ENCODE measurements at regions not wholly inside any gene's neighbourhood (a gene's known extent, or its start where the extent isn't known, plus 50 kb on each side); places are given as distances from the start of the nearest gene placed in this dataset.
"Not testable (repeated sequence)": the region's sequence is repeated elsewhere in the genome, so short reads cannot be mapped to it uniquely, and the experiment has no call there.

- H3K9me3 ChIP-seq (replicated peaks; ENCODE audit: insufficient read depth, low read length) = no peaks in the 10 kb centered on the region
- H3K4me1 ChIP-seq (ENCODE audit: low read length) = no peaks in the 10 kb centered on the region
- no peak overlapping the region for H3K4me2 ChIP-seq (ENCODE audit: low read depth, low read length)
- H3K9ac ChIP-seq (ENCODE audit: low read length) = no peak overlapping the region
- H4K20me1 ChIP-seq (ENCODE audit: insufficient read depth, low read length) = no peaks in the 10 kb centered on the region
- H3K27me3 ChIP-seq (replicated peaks; ENCODE audit: insufficient read depth, low read length) = no peaks in the 10 kb centered on the region
- no peak overlapping the region for H3K4me3 ChIP-seq (ENCODE audit: low read length)
- no peak overlapping the region for H3K27ac ChIP-seq (ENCODE audit: low read length)
- H2AFZ ChIP-seq (ENCODE audit: low read length) = no peak overlapping the region
- no peak for TF ChIP-seq CTCF (IDR thresholded peaks at IDR 0.05; ENCODE audit: low read length)
- no peak for TF ChIP-seq EZH2 (optimal IDR thresholded peaks at IDR 0.05; ENCODE audit: low read depth, low read length)
- TF ChIP-seq EZH2phosphoT487 (IDR thresholded peaks at IDR 0.05; ENCODE audit: low read length) = no peak
- H3K79me2 ChIP-seq (ENCODE audit: low read length) = no peaks in the 10 kb centered on the region
- H3F3A ChIP-seq (ENCODE audit: insufficient read depth, low read length) = no peaks in the 10 kb centered on the region
- H3K9me2 ChIP-seq (replicated peaks; ENCODE audit: insufficient read depth, low read length) = no peaks in the 10 kb centered on the region
- H3K36me3 ChIP-seq (replicated peaks; ENCODE audit: insufficient read depth, low read length) = no peaks in the 10 kb centered on the region
- DNase-seq = no peak
Measured at GRCh38 chr4:112036886-112037285, 108.4 kb upstream of the FAM241A start.

- no peaks in the 10 kb centered on the region for H3K36me3 ChIP-seq (replicated peaks; ENCODE audit: insufficient read depth, low read length)
- H4K20me1 ChIP-seq (ENCODE audit: insufficient read depth, low read length) = no peaks in the 10 kb centered on the region
- H3K4me1 ChIP-seq (ENCODE audit: low read length) = no peaks in the 10 kb centered on the region
- H3K27ac ChIP-seq (ENCODE audit: low read length) = no peak overlapping the region
- no peak overlapping the region for H3K4me2 ChIP-seq (ENCODE audit: low read depth, low read length)
- H3K27me3 ChIP-seq (replicated peaks; ENCODE audit: insufficient read depth, low read length) = no peaks in the 10 kb centered on the region
- TF ChIP-seq EZH2phosphoT487 (IDR thresholded peaks at IDR 0.05; ENCODE audit: low read length) (no peak), EZH2 (optimal IDR thresholded peaks at IDR 0.05; ENCODE audit: low read depth, low read length) (no peak), CTCF (IDR thresholded peaks at IDR 0.05; ENCODE audit: low read length) (no peak)
- H3K9ac ChIP-seq (ENCODE audit: low read length) = no peak overlapping the region
- no peaks in the 10 kb centered on the region for H3K9me2 ChIP-seq (replicated peaks; ENCODE audit: insufficient read depth, low read length)
- H2AFZ ChIP-seq (ENCODE audit: low read length) = no peak overlapping the region
- H3K79me2 ChIP-seq (ENCODE audit: low read length) = no peaks in the 10 kb centered on the region
- H3K9me3 ChIP-seq (replicated peaks; ENCODE audit: insufficient read depth, low read length) = no peaks in the 10 kb centered on the region
- no peaks in the 10 kb centered on the region for H3F3A ChIP-seq (ENCODE audit: insufficient read depth, low read length)
- DNase-seq = no peak
- no peak overlapping the region for H3K4me3 ChIP-seq (ENCODE audit: low read length)
Measured at GRCh38 chr4:112038861-112039260, 106.4 kb upstream of the FAM241A start.

- H3K4me3 ChIP-seq (ENCODE audit: low read length); H3K27me3 ChIP-seq (replicated peaks; ENCODE audit: insufficient read depth, low read length); H3K4me2 ChIP-seq (ENCODE audit: low read depth, low read length); H3K27ac ChIP-seq (ENCODE audit: low read length); H3K9ac ChIP-seq (ENCODE audit: low read length); H3K4me1 ChIP-seq (ENCODE audit: low read length); H2AFZ ChIP-seq (ENCODE audit: low read length); H3K79me2 ChIP-seq (ENCODE audit: low read length); H3K9me2 ChIP-seq (replicated peaks; ENCODE audit: insufficient read depth, low read length); H4K20me1 ChIP-seq (ENCODE audit: insufficient read depth, low read length); DNase-seq; H3F3A ChIP-seq (ENCODE audit: insufficient read depth, low read length); H3K36me3 ChIP-seq (replicated peaks; ENCODE audit: insufficient read depth, low read length); H3K9me3 ChIP-seq (replicated peaks; ENCODE audit: insufficient read depth, low read length): not testable (repeated sequence)
Measured at GRCh38 chr4:112049119-112049518, 96.1 kb upstream of the FAM241A start.

- Histone ChIP-seq H3K36me3 (replicated peaks; ENCODE audit: insufficient read depth, low read length) (no peaks in the 10 kb centered on the region), H3K4me2 (ENCODE audit: low read depth, low read length) (no peak overlapping the region), H3K79me2 (ENCODE audit: low read length) (no peaks in the 10 kb centered on the region), H4K20me1 (ENCODE audit: insufficient read depth, low read length) (no peaks in the 10 kb centered on the region), H2AFZ (ENCODE audit: low read length) (no peak overlapping the region), H3K9ac (ENCODE audit: low read length) (no peak overlapping the region), H3F3A (ENCODE audit: insufficient read depth, low read length) (no peaks in the 10 kb centered on the region), H3K27me3 (replicated peaks; ENCODE audit: insufficient read depth, low read length) (no peaks in the 10 kb centered on the region), H3K4me1 (ENCODE audit: low read length) (no peaks in the 10 kb centered on the region), H3K27ac (ENCODE audit: low read length) (no peak overlapping the region), H3K9me3 (replicated peaks; ENCODE audit: insufficient read depth, low read length) (no peaks in the 10 kb centered on the region), H3K9me2 (replicated peaks; ENCODE audit: insufficient read depth, low read length) (no peaks in the 10 kb centered on the region), H3K4me3 (ENCODE audit: low read length) (no peak overlapping the region)
- no peak for DNase-seq
- no peak for TF ChIP-seq EZH2 (optimal IDR thresholded peaks at IDR 0.05; ENCODE audit: low read depth, low read length)
- TF ChIP-seq EZH2phosphoT487 (IDR thresholded peaks at IDR 0.05; ENCODE audit: low read length) = no peak
- TF ChIP-seq CTCF (IDR thresholded peaks at IDR 0.05; ENCODE audit: low read length) = no peak
Measured at GRCh38 chr4:112053825-112054350, 91.4 kb upstream of the FAM241A start.

Measured in MM.1S (cell line).